ENCODE measurements at regions not wholly inside any gene's neighbourhood (a gene's known extent, or its start where the extent isn't known, plus 50 kb on each side); places are given as distances from the start of the nearest gene placed in this dataset.
"Not testable (repeated sequence)": the region's sequence is repeated elsewhere in the genome, so short reads cannot be mapped to it uniquely, and the experiment has no call there.

- Histone ChIP-seq H3K9me3 (no peaks in the 10 kb centered on the region), H3K4me1 (no peaks in the 10 kb centered on the region), H3K4me3 (no peak overlapping the region), H3K27ac (no peak overlapping the region), H3K27me3 (no peaks in the 10 kb centered on the region), H3K36me3 (no peaks in the 10 kb centered on the region)
- no peak for DNase-seq
- TF ChIP-seq CTCF (IDR thresholded peaks at IDR 0.05) (no peak), POLR2A (IDR thresholded peaks at IDR 0.05) (no peak)
Observed at GRCh38 chr5:136453199-136453598, 87.9 kb upstream of the TRPC7 start.

- H3K36me3 ChIP-seq, DNase-seq, H3K9me3 ChIP-seq, H3K27ac ChIP-seq, H3K27me3 ChIP-seq, H3K4me3 ChIP-seq, H3K4me1 ChIP-seq: not testable (repeated sequence)
Observed at GRCh38 chr5:136447576-136447975, 82.2 kb upstream of the TRPC7 start.

GRCh38 chr5:136446565-136446964 lies 81.2 kb upstream of the TRPC7 start:
- no peaks in the 10 kb centered on the region for H3K27me3 ChIP-seq
- no peaks in the 10 kb centered on the region for H3K9me3 ChIP-seq
- no peak overlapping the region for H3K4me3 ChIP-seq
- no peak for DNase-seq
- H3K4me1 ChIP-seq = no peaks in the 10 kb centered on the region
- H3K27ac ChIP-seq = no peak overlapping the region
- no peaks in the 10 kb centered on the region for H3K36me3 ChIP-seq
- no peak for TF ChIP-seq POLR2A (IDR thresholded peaks at IDR 0.05)
- TF ChIP-seq CTCF (IDR thresholded peaks at IDR 0.05) = no peak

- H3K27ac ChIP-seq, H3K36me3 ChIP-seq, H3K9me3 ChIP-seq, H3K27me3 ChIP-seq, DNase-seq, H3K4me1 ChIP-seq, H3K4me3 ChIP-seq: not testable (repeated sequence)
Observed at GRCh38 chr5:136444099-136444498, 78.8 kb upstream of the TRPC7 start.

GRCh38 chr5:136439367-136439766 lies 74.0 kb upstream of the TRPC7 start:
- no peak for DNase-seq
- no peak overlapping the region for H3K4me3 ChIP-seq
- H3K9me3 ChIP-seq = no peaks in the 10 kb centered on the region
- no peaks in the 10 kb centered on the region for H3K27me3 ChIP-seq
- no peak overlapping the region for H3K27ac ChIP-seq
- no peaks in the 10 kb centered on the region for H3K4me1 ChIP-seq
- no peaks in the 10 kb centered on the region for H3K36me3 ChIP-seq
- TF ChIP-seq POLR2A (IDR thresholded peaks at IDR 0.05) = no peak
- no peak for TF ChIP-seq CTCF (IDR thresholded peaks at IDR 0.05)

- DNase-seq = no peak
- no peaks in the 10 kb centered on the region for H3K36me3 ChIP-seq
- H3K4me1 ChIP-seq = no peaks in the 10 kb centered on the region
- TF ChIP-seq POLR2A (IDR thresholded peaks at IDR 0.05) = no peak
- TF ChIP-seq CTCF (IDR thresholded peaks at IDR 0.05) = no peak
- H3K4me3 ChIP-seq = no peak overlapping the region
- no peaks in the 10 kb centered on the region for H3K9me3 ChIP-seq
- H3K27ac ChIP-seq = no peak overlapping the region
- H3K27me3 ChIP-seq = no peaks in the 10 kb centered on the region
Observed at GRCh38 chr5:136435946-136436543, 70.7 kb upstream of the TRPC7 start.

GRCh38 chr5:136434795-136435194 lies 69.5 kb upstream of the TRPC7 start:
- Histone ChIP-seq H3K27ac (no peak overlapping the region), H3K27me3 (no peaks in the 10 kb centered on the region), H3K4me3 (no peak overlapping the region), H3K36me3 (no peaks in the 10 kb centered on the region), H3K4me1 (no peaks in the 10 kb centered on the region), H3K9me3 (no peaks in the 10 kb centered on the region)
- TF ChIP-seq CTCF (IDR thresholded peaks at IDR 0.05) (no peak), POLR2A (IDR thresholded peaks at IDR 0.05) (no peak)
- DNase-seq = no peak

All from Peyer's patch (tissue), 4 donors.